Neural progenitor cell (in vitro differentiated cells): ENCODE measurements at regions not wholly inside any gene's neighbourhood (a gene's known extent, or its start where the extent isn't known, plus 50 kb on each side); places are given as distances from the start of the nearest gene placed in this dataset.

Source experiments
- CTCF ChIP-seq: fragments of 200-600 bp; sonication (generic); IDR thresholded peaks from 2 replicates; pipeline ENCODE4 v1.5.1; 2017; ENCODE audit warnings: antibody characterized with exemption, mild to moderate bottlenecking
- EZH2 ChIP-seq: fragments of 200-600 bp; sonication (generic); IDR thresholded peaks from 2 replicates; pipeline ENCODE4 v1.6.1; 2017; ENCODE audit warnings: antibody characterized with exemption, mild to moderate bottlenecking, moderate library complexity
- EZH2phosphoT487 ChIP-seq: fragments of 200-600 bp; sonication (generic); IDR thresholded peaks from 2 replicates; pipeline ENCODE4 v1.6.1; 2017; ENCODE audit warnings: antibody characterized with exemption

GRCh38 chr2:184402381-184402780, 195.9 kb upstream of the ZNF804A start:
- TF ChIP-seq CTCF (no peak), EZH2 (no peak), EZH2phosphoT487 (no peak)
